GM19239 (cell line): ENCODE measurements at regions not wholly inside any gene's neighbourhood (a gene's known extent, or its start where the extent isn't known, plus 50 kb on each side); places are given as distances from the start of the nearest gene placed in this dataset.
"Not testable (repeated sequence)": the region's sequence is repeated elsewhere in the genome, so short reads cannot be mapped to it uniquely, and the experiment has no call there.

Experiments used
- DNase-seq: peaks from one replicate; pipeline ENCODE4 v3.0.0; 2011; ENCODE audit warnings: low spot score; ENCODE audit not compliant: insufficient read length
- FAIRE-seq: peaks from 2 replicates; lab custom pipeline; 2011; peaks lifted over from hg19 to GRCh38; lab: Jason Lieb, UNC

DNA sequence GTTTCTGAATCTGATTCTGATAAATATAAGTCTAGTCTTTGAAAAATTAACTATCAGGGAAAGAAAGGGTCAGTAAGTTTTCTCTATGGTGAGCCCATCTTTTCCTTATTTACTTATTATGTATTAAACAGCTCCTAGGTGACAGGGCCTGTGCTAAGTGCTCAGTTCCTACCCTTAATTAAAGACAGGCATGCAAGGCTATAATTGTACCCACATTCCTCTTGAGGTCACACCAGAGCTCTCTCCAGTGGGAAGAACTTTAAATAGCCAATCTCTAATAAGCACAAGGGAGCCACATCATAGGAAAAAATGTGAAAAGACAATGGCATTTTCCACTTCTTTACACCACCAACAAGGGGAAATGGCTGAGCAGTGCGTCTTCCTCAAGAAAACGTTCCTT, 421.8 kb upstream of the SLC35B3 start:
- DNase-seq = no peak
- no peak for FAIRE-seq

DNA sequence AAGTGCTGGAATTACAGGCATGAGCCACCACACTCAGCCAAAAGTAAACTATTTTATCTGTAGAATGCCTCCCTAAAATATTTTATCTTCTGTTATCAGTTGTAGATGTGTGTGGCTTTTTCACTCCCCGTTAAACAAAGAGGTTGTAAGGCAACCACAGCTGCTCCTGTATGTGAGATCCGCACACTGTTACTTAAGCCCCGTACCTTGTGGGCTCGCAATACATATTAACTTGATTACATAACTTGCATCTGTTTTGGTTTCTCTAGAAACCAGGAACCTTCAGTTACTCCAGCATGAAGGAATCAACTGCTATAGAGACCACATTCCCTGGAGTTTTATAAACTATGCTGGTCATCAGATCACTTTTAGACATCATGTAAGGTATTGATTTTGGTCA, 420.1 kb upstream of the SLC35B3 start:
- DNase-seq (no peak), FAIRE-seq (no peak)

DNA sequence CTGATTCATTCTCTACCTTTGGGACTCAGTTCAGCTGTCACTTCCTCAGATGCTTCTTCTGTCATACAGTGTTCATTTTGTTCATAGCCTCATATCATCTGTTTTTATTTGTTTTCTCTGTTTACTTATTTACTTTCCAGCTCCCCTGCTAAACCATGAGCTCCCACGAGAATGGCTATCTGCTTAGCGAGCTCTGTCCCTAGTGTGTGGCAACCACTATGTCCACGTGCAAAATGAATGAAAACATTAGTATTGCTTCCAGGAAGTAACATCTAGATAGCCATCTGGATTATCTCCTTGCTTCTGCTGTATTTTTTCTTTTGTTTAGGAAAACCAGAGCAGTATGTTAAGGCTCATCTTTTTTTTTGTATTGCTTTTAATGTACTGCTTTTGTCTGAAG, 417.0 kb upstream of the SLC35B3 start:
- no peak for DNase-seq
- FAIRE-seq = no peak

DNA sequence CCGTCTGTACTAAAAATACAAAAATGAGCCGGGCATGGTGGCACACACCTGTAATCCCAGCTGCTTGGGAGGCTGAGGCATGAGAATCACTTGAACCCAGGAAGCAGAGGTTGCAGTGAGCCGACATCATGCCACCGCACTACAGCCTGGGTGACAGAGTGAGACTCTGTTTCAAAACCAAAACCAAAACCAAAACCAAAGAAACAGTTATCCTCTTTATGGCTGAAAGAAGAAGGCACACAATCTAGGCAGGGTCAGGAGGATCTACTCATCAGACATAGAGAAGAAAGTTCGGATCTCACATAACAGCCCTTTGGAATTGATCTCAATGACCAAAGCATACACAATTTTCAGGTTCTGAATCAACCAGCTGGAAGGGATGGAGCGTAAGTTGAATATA, 411.3 kb upstream of the SLC35B3 start:
- DNase-seq, FAIRE-seq: not testable (repeated sequence)

DNA sequence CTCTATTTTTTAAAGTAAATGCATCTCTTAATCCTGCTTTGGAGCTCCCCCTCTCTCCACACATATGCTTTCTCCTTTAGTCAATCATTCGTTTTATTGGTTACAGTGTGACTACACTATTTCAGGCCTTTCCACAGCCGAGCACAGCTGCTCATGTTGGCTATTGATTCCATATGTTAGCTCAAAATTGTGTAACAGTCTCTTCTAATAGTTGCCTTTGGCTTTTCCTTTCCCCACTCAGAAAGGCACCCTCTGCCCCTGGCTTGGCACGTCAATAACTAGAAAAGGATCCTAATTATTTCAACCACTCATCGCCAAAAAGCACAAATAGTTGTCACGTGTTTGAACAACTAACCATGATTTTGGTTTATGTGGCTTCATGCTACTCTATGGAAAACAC, 410.3 kb upstream of the SLC35B3 start:
- DNase-seq (no peak), FAIRE-seq (no peak)

DNA sequence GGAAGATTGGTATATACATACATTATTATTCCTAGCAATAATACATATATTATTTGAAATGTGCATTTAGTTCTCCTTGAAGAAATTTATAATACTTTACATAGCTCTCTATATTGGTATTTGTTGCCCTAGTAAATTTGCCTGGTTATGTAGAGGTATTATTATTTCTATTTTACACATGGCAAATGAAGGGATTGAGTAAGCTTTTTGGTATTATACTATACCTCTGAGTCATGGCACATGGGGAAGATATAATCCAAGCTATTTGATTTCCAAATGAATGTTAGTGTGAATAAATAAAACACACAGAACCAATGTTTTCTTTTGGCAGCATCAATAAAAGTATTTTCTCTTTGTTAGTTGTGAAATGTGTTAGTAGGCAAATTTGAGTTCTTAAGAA, 409.6 kb upstream of the SLC35B3 start:
- FAIRE-seq (no peak), DNase-seq (no peak)

DNA sequence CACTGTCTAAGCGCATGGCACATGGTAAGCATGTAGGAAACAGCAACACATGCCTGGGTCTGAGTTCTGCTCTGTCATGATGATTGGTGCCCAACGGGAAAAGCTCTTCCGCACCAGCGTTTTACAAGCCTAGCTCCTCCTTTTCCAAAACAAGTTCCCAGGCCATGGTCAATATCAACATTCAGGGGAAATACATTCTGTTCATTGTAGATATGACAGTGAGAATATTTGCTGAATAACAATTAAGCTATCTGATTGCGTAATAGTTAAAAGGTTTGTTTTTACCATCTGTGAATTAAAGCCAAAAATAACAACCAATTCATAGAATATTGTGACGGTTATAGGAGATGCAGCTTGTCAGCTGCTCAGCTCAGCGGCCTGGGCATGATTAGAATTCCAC, 404.3 kb upstream of the SLC35B3 start:
- FAIRE-seq (no peak), DNase-seq (no peak)

DNA sequence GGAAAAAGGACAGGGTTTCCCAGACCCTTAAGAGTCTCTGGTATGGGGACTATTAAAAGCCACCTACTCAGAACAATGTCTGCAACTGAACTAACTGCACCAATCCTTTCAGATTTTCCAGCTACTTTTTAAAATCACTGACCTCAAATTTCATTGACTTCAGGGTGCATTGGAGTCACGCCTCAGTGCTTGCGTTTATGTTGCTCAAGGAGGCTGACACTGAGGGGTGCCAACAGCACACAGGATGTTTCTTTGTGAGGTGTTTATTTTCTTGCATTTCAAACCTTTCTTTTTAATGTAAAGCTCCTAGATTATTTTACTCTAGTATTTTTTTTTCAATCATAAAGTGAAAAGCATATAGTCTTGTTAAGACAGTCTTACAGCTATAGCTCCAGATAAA, 402.0 kb upstream of the SLC35B3 start:
- FAIRE-seq (no peak), DNase-seq (no peak)

DNA sequence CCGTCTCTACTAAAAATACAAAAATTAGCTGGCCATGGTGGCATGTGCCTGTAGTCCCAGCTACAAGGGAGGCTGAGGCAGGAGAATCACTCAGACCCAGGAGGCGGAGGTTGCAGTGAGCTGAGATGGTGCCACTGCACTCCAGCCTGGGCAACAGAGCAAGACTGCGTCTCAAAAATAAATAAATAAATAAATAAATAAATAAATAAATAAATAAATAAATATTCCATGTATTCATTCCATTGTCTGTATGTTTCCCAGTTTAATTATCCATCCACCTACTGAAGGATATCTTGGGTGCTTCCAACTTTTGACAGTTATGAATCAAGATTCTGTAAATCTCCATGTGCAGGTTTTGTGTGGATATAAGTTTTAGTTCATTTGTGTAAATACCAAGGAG, 397.4 kb upstream of the SLC35B3 start:
- not testable (repeated sequence) for DNase-seq, FAIRE-seq

DNA sequence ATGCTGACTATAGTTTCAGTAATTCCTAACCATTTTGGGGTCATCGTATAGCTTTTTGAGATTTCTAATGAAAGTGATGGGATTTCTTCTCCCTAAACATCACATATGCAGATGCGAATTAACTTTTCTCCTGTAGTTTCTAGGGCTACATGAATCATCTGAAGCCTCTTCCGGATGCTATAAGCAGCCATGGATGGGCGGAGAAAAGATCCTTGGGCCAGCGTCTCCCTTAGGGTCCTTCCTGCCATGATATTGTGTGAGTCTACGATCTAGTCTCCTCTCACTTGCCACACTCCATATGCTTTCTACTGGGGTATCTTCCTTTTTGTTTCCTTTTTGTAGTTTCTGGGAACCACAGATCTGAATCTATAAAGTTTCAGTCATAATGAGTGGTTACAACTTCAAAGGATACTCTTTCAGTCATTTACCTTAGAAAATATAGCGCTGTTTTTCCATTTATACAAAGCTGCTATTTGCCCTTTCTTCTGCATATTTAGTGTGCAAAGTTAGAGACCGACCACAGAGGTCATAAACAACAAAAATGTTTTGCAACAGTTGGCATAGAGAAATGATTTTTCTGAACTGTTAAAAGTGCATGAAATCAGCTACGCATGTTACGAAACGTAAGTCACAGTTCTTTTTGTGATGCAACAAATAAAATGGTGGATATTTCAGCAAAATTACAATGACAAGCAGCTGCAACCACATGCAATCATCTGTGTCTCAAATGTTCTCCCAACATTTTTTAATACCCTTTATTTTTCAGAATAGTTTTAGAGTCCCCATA, 396.2 kb upstream of the SLC35B3 start:
- no peak for DNase-seq
- FAIRE-seq = no peak

DNA sequence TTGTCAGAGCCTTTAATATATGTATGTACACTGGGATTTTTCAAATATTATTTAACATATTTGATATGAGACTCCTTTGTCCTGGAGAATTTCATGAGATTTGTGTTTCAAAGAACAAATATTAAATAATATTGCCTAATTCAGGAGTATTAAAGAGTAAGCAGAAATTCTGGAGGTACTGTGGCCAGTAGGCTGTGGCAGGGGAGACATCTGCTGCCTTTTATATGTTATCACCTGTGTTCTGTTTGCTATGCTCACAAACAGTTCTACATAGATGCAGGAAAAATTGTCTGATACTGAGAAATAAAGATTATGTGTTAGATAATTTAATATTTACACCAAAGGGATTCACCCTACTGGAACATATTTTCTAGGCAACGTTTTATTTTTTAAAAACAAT, 395.4 kb upstream of the SLC35B3 start:
- DNase-seq (no peak), FAIRE-seq (no peak)

DNA sequence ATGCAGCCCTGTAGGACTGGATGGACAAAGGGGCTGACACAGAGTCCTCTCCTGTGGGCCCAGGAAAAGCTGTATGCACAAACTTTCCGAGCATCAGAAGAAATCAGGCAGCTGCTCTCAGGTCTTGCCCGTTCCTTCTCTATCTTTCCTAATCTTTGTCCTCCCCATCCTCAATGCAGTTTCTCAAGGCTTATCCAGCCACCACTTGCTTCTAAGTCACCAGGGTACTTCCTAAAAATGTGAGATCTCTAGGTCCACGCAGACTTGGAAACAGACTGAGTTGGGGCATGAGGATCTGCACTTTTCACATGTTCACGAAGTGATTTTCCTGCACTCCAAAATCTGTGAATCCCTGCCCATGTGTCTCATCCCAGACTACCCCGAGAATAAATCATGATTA, 394.5 kb upstream of the SLC35B3 start:
- FAIRE-seq (no peak), DNase-seq (no peak)

DNA sequence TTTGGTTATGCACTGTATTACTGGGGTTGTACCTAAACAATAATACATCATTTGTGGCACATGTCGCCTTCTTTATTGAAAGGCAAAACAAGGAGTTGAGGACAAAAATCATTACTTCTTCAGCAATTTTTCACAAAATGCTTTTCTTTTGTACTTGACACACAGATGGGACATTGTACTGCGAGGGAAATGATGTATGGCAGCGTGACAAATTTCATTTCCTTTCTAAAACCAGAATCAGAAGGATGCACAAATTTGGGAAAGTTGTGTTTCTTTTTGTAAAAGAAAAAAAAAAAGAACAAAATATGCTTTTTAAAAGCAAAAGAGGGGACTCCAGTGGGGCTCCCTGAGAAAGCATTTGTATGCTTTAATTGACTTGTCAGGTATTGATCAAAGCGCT, 394.0 kb upstream of the SLC35B3 start:
- no peak for DNase-seq
- FAIRE-seq = no peak

DNA sequence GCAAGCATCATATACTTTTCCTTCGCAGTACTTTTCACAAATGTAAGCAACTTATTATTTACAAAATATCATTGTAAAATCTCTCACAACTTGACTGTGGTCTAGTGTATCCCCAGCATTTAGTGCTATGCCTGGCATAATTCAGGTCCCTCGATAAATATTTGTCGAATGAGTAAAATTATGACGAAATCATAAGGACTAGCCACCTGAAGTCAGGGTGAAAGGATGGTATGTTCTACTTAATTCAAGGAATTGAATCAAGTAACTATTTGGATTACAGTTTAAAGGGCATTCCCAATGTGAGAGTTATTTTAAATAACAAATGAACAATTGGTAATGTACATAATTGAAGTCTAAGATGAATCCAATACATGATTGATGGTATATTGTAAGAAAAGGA, 393.0 kb upstream of the SLC35B3 start:
- FAIRE-seq = no peak
- DNase-seq = no peak

DNA sequence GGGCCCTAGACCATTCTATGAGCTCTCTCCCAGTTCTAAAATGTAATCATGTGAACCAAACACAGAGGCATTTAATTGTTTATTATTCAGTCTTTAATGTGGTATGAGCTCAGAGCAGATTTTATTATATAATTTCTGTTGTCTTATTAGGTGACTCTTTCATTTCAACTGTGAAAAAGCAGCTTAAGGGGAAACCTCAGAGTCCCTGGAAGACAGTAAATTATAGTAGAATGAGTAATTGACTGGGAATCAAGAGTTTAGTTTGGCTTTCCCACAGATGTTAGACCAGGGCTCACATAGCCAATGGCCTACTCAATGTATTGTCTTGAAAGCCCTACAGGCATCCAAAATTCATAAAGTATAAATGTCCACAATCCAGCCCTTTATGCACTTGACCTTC, 390.4 kb upstream of the SLC35B3 start:
- DNase-seq = no peak
- FAIRE-seq = no peak

DNA sequence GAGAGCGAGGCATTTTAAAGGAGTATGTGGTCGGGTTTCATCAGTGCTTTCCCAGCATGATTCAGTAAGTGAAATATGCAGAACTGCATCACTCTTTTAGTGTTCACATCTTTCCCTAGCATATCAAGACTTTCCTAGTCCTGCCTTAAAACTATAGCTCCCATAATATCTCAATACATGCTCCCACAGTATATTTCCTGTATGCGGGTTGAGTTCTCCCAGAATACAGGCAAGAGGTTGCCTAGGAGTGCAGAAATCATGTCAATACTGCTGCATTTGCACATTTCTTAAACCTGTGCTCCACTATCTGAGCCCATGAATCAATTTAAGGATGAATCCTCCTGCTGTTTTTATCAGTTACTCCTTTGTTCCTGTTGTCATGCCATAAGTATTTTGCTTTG, 386.6 kb upstream of the SLC35B3 start:
- DNase-seq (no peak), FAIRE-seq (no peak)

DNA sequence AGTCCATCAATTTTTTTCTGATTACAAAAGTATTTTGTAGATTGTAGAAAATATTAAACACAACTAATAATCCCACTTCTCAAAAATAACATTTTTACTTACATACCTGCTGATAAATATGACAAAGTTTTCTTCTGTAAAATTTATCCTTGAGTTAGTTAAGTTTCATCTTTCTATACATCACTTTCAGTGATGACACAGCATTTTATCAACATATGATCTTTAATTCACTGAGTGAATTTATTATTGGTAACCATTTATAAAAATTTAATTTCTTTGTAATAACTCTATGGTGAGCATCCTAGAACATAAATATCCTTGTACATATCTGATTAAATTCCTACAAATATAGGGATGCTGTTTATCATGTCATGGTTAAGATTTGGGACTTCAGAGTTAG, 385.0 kb upstream of the SLC35B3 start:
- no peak for FAIRE-seq
- DNase-seq = no peak

DNA sequence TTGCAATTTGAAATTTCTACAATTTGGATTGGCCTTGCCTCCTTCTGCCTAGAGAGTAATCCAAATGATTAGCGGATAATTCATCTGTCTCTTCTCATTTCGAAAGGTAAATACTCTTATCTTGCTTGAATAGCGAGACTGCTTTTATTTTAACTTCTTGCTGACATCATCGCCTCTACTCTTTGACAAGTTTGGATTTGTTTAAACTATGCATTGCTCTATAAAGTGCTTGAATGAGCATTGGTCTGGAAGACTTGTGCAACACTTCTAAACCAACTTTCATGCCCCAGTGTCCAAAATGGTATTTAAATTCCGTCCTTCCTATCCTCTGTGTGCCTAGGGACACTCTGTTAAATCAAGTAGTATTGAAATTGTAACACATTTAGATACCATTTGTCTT, 384.1 kb upstream of the SLC35B3 start:
- no peak for DNase-seq
- FAIRE-seq = no peak

DNA sequence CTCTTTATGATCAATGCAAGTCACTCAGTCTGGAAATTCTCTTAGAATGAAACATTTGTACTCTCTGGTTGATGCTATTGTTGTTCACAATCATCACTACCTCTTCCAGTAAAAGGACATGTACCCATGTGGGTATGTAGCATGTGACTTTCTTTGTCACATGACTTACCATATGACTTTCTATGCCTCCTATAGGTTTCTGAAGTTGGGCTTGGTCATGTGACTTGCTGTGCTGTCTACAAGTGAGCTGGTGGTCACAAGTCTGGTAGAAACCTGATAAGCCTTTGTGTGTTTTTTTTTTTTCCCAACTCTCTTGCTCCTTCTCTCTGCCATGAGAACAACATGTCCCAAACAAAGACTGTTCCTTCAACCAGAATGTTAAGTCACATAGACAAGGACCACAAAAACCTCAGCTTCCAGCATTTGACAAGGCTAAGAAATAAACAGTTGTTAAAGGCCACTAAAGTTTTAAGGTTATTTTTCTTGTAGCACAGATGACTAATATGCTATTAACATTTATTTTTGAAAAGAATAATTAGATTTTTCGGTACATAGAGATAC, 379.2 kb upstream of the SLC35B3 start:
- FAIRE-seq (no peak), DNase-seq (no peak)

DNA sequence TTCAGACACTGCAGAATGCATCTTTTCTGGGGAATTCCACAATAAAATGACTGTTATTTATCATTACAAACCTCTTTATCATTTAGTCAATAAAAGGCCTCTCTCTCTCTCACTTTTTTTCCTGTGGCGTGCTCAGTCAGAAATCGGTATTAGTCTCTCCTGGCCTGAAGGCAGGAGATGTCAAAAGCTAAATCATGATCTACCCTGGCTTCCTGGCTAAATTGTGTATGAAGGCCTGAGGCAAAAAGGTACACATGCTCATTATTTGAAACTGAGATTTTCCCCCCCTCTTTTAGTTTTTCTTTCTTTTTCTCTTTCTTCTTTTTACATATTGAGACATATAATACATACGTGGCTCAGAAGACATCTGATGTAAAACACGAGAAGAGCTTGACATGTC, 375.0 kb upstream of the SLC35B3 start:
- FAIRE-seq = no peak
- no peak for DNase-seq

DNA sequence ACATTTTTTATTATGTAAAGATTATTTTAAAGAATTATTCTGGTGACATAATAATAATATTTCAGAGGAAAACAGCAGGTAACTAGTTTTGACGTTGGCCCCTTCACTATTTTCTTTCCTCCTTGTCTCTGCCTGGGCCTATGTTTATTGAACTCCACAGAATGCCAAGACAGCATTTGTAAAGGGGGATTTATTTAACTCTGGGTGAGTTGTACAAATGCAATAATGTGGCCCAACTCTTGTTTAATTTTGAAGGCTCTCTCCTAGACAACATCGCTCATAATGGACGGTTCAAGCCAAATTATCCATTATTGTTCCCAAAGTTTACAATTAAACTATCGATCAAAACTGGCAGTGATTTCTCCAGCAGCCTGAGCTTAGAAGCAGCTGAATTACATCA, 374.3 kb upstream of the SLC35B3 start:
- no peak for DNase-seq
- no peak for FAIRE-seq

DNA sequence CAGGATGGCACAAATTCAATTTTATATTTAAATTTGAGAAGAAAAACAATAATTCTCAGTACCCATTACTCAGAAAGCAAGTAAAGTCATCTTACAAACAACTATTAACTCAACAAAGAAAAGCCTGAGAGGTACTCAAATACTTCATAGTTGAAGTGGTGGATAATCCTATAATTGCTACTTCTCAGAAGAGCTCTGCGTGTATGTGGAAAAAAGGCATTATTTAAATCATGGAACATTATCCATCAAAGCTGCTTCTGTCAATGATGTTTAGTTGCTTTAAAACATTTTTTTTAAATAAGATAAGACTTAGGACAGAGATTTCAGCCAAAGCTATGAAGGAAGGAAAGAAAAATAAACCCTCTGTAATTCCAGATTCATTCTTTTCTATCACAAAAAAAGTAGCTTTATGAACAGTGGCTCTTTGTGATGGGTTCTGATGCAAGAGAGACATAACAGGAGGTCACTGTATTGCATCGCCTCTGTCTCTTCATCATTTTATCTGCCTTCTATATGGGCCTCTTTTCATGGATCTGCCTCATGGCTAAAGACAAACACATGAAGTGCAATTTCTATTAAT, 367.9 kb upstream of the SLC35B3 start:
- DNase-seq (no peak), FAIRE-seq (no peak)
